SKM-1 treated with dmso at 0.1 percent for 144 hours (cell line): ENCODE measurements at regions not wholly inside any gene's neighbourhood (a gene's known extent, or its start where the extent isn't known, plus 50 kb on each side); places are given as distances from the start of the nearest gene placed in this dataset.

Experiments
- DNase-seq: peaks from one replicate; lab custom pipeline; 2025; ENCODE audit not compliant: unreplicated experiment; lab: John Stamatoyannopoulos, UW

DNA sequence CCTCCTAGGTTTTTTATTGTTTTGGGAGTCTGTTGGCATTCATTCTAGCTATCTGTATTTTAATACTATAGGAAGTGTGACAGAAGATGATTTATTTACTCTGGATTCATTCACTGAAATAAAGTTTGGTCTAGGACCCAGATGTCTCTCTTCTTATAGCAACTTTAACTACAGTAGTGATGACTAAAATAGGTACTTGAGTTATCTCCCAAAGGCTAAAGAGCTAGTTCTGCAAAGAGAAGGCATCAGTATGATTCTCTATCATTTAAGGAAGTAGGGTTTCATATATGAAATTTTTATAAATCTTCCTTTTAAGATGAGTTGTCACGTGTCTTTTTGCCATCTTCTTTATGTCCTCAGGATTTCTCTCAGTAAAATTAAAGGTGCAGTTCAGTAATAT lies 507.4 kb downstream of the KCTD12 start:
- DNase-seq = no peak

- DNase-seq = no peak
Observed at GRCh38 chr13:76363682-76364289, 522.4 kb downstream of the KCTD12 start.

GRCh38 chr13:76361868-76362267 lies 524.3 kb downstream of the KCTD12 start:
- no peak for DNase-seq

GRCh38 chr13:76351541-76352229 lies 534.5 kb downstream of the KCTD12 start:
- DNase-seq = no peak

DNA sequence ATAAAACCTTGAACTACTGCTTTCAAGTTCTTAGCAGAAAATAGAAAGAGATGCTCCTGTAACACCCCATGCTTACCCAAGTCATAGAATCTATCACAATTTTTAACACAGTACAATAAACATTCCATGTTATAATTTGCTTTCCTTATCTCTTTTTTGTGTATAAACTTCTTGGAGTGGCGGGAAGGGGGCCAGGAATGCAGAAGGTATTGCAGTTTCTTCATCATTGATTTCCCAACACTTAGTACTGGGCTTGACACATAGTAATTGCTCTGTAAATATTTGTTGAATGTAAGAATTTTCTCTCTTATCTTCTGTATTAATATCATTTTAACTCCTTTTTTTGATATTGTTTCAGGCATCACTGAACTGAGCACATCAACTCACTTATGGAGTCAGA lies 535.8 kb downstream of the KCTD12 start:
- no peak for DNase-seq

DNA sequence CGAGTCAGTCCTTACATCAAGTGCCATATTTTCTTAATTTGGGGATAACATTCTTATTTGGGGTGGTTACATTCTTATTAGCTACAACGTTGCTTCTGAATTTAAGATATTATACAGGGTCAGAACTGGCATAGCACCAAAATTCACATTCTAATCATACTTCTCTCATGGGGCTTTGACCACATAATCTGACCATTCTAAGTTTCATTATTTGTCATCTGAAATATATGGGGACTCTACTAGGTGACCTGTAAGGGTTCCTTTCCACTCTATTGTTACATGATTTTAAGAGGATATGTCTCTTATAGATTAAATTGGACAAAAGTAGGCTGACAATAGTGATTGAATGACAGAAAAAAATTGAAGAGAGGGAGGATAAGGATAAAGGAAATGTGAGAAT lies 536.5 kb downstream of the KCTD12 start:
- no peak for DNase-seq

DNA sequence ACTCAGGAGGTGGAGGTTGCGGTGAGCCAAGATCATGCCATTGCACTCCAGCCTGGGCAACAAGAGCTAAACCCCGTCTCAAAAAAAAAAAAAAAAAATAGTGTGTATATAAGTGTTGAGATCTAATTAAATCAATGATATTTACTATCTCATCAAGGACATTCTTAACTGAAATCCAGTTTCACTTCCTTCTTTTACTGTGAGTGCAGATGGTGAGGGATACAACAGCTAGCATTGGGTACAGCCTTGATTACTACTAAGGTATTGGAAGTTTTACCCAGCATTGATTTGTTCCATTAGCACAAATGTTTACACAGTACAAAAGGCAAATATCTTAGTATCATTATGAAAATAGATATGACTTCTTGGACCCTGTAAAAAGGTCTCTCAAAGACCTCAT lies 546.6 kb downstream of the KCTD12 start:
- DNase-seq = no peak

DNA sequence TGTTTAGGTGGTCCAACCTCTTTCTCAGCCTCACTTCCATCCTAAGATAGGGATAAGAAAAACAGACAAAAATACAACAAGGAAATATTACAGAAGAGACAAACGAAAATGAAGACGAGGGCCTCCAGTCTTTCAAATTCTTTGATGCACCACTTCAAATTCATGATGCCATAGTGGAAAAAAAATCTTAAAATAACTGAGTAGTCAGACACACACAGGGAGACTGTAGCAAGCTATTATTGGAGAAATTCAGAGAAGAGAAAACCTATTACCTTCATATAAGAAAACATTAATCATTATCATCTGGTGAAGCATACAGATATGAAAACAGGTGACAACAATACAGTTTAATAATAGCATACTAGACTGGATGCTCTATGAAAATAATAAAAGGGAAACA lies 548.2 kb downstream of the KCTD12 start:
- no peak for DNase-seq

- DNase-seq = no peak
Observed at GRCh38 chr13:76336889-76337844, 549.0 kb downstream of the KCTD12 start.

DNA sequence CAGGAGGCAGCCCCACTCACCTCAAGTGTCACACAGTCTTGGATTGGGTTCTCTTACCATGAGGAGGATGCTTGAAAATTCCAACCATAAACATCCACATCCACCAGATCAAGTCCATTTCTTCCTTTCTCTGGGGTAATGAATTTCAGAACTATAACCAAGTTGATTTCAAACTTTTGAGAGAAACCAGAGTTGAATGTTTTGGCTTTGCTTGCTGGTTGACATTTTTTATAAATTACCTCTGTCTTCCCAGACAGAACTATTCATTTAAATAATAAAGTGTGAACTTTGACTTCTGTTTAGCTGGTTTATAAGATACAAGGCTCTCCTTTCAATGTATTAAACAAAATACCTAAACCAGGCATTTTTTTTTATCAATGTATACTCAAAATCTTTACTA lies 550.7 kb downstream of the KCTD12 start:
- DNase-seq = no peak

- DNase-seq = no peak
Observed at GRCh38 chr13:76331943-76332712, 554.1 kb downstream of the KCTD12 start.

DNA sequence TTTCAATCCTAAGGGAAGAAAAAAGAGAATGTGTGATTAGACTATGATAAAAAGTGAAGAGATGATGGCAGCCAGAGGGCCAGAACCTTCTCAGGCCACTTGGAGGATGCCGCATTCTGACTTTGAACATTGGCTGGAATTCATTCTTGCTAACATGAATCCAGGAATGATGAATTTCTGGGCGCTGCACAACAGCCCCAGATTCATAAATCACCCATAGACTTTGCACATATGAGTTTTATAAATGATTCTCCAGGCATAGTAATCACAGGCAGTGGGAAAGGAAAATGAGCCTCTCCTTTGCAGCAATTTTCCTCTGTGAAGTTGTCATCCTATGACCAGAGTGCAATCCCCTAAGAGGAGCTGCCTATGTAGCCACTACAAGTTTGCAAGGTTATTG lies 555.4 kb downstream of the KCTD12 start:
- DNase-seq = no peak

- DNase-seq = no peak
Observed at GRCh38 chr13:76329866-76330580, 556.2 kb downstream of the KCTD12 start.

GRCh38 chr13:76329004-76329403 lies 557.2 kb downstream of the KCTD12 start:
- no peak for DNase-seq

GRCh38 chr13:76326343-76326742 lies 559.9 kb downstream of the KCTD12 start:
- DNase-seq = no peak

GRCh38 chr13:76319921-76320320 lies 566.3 kb downstream of the KCTD12 start:
- no peak for DNase-seq

GRCh38 chr13:76316998-76317527 lies 569.1 kb downstream of the KCTD12 start:
- no peak for DNase-seq

- DNase-seq = no peak
Observed at GRCh38 chr13:76314495-76314894, 571.7 kb downstream of the KCTD12 start.

- DNase-seq = no peak
Observed at GRCh38 chr13:76307142-76307541, 579.1 kb downstream of the KCTD12 start.

- DNase-seq = peak; percentile 38
Observed at GRCh38 chr13:76300688-76301087, 585.5 kb downstream of the KCTD12 start.
